Activated naive CD8-positive, alpha-beta T cell treated with anti-CD3 and anti-CD28 coated beads, Interleukin-2, amount 50 U/mL, for 24 hours (primary cell): ENCODE measurements at regions not wholly inside any gene's neighbourhood (a gene's known extent, or its start where the extent isn't known, plus 50 kb on each side); places are given as distances from the start of the nearest gene placed in this dataset.

Source experiments
- ATAC-seq: fragments of 150-1000 bp; cut with Tn5 transposase; one replicate; pipeline ENCODE4 v1.10.0; 2021
- DNase-seq: peaks from one replicate; pipeline ENCODE4 v3.0.0; 2021
- H3K27ac Mint-ChIP-seq: one replicate; pipeline ENCODE4 v1.8.0; 2021; ENCODE audit warnings: mild to moderate bottlenecking, mixed read lengths
- H3K27me3 Mint-ChIP-seq: one replicate; pipeline ENCODE4 v1.8.0; 2021; ENCODE audit warnings: mixed read lengths
- H3K36me3 Mint-ChIP-seq: one replicate; pipeline ENCODE4 v1.8.0; 2021; ENCODE audit warnings: low read depth, mixed read lengths
- H3K4me1 Mint-ChIP-seq: one replicate; pipeline ENCODE4 v1.8.0; 2021; ENCODE audit warnings: mixed read lengths
- H3K4me3 Mint-ChIP-seq: one replicate; pipeline ENCODE4 v1.8.0; 2021; ENCODE audit warnings: mild to moderate bottlenecking, moderate library complexity, mixed read lengths
- H3K9me3 Mint-ChIP-seq: one replicate; pipeline ENCODE4 v1.8.0; 2021; ENCODE audit warnings: mixed read lengths

- Mint-ChIP-seq H3K36me3 (no peaks in the 10 kb centered on the region), H3K9me3 (no peaks in the 10 kb centered on the region), H3K27ac (no peak overlapping the region), H3K27me3 (no peaks in the 10 kb centered on the region), H3K4me3 (no peak overlapping the region), H3K4me1 (no peaks in the 10 kb centered on the region)
- ATAC-seq (no peak), DNase-seq (no peak)
Observed at GRCh38 chrX:110852180-110852579, 56.6 kb upstream of the CHRDL1 start.

GRCh38 chrX:110851780-110852179 lies 56.2 kb upstream of the CHRDL1 start:
- H3K9me3 Mint-ChIP-seq = no peaks in the 10 kb centered on the region
- DNase-seq (no peak), ATAC-seq (no peak)
- H3K27ac Mint-ChIP-seq = no peak overlapping the region
- no peak overlapping the region for H3K4me3 Mint-ChIP-seq
- no peaks in the 10 kb centered on the region for H3K27me3 Mint-ChIP-seq
- H3K36me3 Mint-ChIP-seq = no peaks in the 10 kb centered on the region
- no peaks in the 10 kb centered on the region for H3K4me1 Mint-ChIP-seq

GRCh38 chrX:110847334-110847733 lies 51.7 kb upstream of the CHRDL1 start:
- Mint-ChIP-seq H3K36me3 (no peaks in the 10 kb centered on the region), H3K4me1 (no peaks in the 10 kb centered on the region)
- no peak for ATAC-seq

GRCh38 chrX:110846071-110846470 lies 50.5 kb upstream of the CHRDL1 start:
- Mint-ChIP-seq H3K27ac (no peak overlapping the region), H3K36me3 (no peaks in the 10 kb centered on the region), H3K4me3 (no peak overlapping the region), H3K9me3 (no peaks in the 10 kb centered on the region), H3K4me1 (no peaks in the 10 kb centered on the region), H3K27me3 (no peaks in the 10 kb centered on the region)
- ATAC-seq = no peak
- DNase-seq = no peak

More at GRCh38 chrX:110847334-110847733, 51.7 kb upstream of the CHRDL1 start:
- no peak overlapping the region for H3K27ac Mint-ChIP-seq
- H3K9me3 Mint-ChIP-seq = no peaks in the 10 kb centered on the region
- no peaks in the 10 kb centered on the region for H3K27me3 Mint-ChIP-seq
- no peak for DNase-seq
- no peak overlapping the region for H3K4me3 Mint-ChIP-seq
